Right ventricle myocardium inferior (tissue), 1 donor: ENCODE measurements at regions not wholly inside any gene's neighbourhood (a gene's known extent, or its start where the extent isn't known, plus 50 kb on each side); places are given as distances from the start of the nearest gene placed in this dataset.
"Not testable (repeated sequence)": the region's sequence is repeated elsewhere in the genome, so short reads cannot be mapped to it uniquely, and the experiment has no call there.

Source experiments
- ATAC-seq: fragments of 200-7000 bp; cut with Tn5 transposase; one replicate; pipeline ENCODE4 v1.9.1; 2020; ENCODE audit warnings: mild to moderate bottlenecking, moderate library complexity
- DNase-seq: peaks from one replicate; pipeline ENCODE4 v3.0.0; 2021; ENCODE audit errors: missing footprints
- intact Hi-C: fragments of 100-400 bp; cut with DNase I; formaldehyde crosslinking; loops from one replicate; pipeline ENCODE4 v1.11.0; 2022
- donor health status: DM: no; HTN: yes; CAD: no; lungs with severe emphysema.

GRCh38 chr2:222025881-222026271, 272.9 kb downstream of the PAX3 start:
- intact Hi-C loops, result no loop called here
- ATAC-seq, result no peak
- DNase-seq, result no peak

GRCh38 chr2:222024932-222025880, 273.6 kb downstream of the PAX3 start:
- no peak for ATAC-seq
- DNase-seq, result no peak
- intact Hi-C loops, result no loop called here

GRCh38 chr2:222017252-222017850, 281.4 kb downstream of the PAX3 start:
- ATAC-seq, result no peak
- intact Hi-C loops, result no loop called here
- no peak for DNase-seq

GRCh38 chr2:222013889-222014288, 284.9 kb downstream of the PAX3 start:
- intact Hi-C loops, result no loop called here

GRCh38 chr2:222000326-222000725, 298.5 kb downstream of the PAX3 start:
- ATAC-seq (no peak), DNase-seq (no peak)
- intact Hi-C loops, result no loop called here

More at GRCh38 chr2:222013889-222014288, 284.9 kb downstream of the PAX3 start:
- DNase-seq, result no peak
- ATAC-seq, result no peak

- DNase-seq (no peak), ATAC-seq (no peak)
- intact Hi-C loops, result no loop called here
These were observed 299.1 kb downstream of the PAX3 start for GRCh38 chr2:221999717-222000116.

- intact Hi-C loops, result no loop called here
- ATAC-seq (no peak), DNase-seq (no peak)
These were observed 299.6 kb downstream of the PAX3 start for GRCh38 chr2:221999166-221999565.

GRCh38 chr2:221997683-221998082, 301.1 kb downstream of the PAX3 start:
- ATAC-seq (no peak), DNase-seq (no peak)
- intact Hi-C loops, result no loop called here

GRCh38 chr2:221997100-221997499, 301.7 kb downstream of the PAX3 start:
- intact Hi-C loops, result no loop called here
- ATAC-seq, result no peak

GRCh38 chr2:221994926-221995325, 303.9 kb downstream of the PAX3 start:
- ATAC-seq (no peak), DNase-seq (no peak)
- intact Hi-C loops, result no loop called here

More at GRCh38 chr2:221997100-221997499, 301.7 kb downstream of the PAX3 start:
- DNase-seq, result no peak

- DNase-seq, intact Hi-C loops, ATAC-seq: not testable (repeated sequence)
These were observed 314.4 kb downstream of the PAX3 start for GRCh38 chr2:221984376-221984775.

GRCh38 chr2:221981912-221982470, 316.8 kb downstream of the PAX3 start:
- ATAC-seq (no peak), DNase-seq (no peak)
- intact Hi-C loops, result no loop called here

- no peak for ATAC-seq
- intact Hi-C loops, result no loop called here
These were observed 323.6 kb downstream of the PAX3 start for GRCh38 chr2:221975151-221975550.

GRCh38 chr2:221973902-221974301, 324.9 kb downstream of the PAX3 start:
- DNase-seq, result no peak
- intact Hi-C loops, result no loop called here
- ATAC-seq, result no peak

More at GRCh38 chr2:221975151-221975550, 323.6 kb downstream of the PAX3 start:
- no peak for DNase-seq

- intact Hi-C loops, result no loop called here
- DNase-seq (no peak), ATAC-seq (no peak)
These were observed 325.3 kb downstream of the PAX3 start for GRCh38 chr2:221973502-221973901.

- DNase-seq (no peak), ATAC-seq (no peak)
- intact Hi-C loops, result no loop called here
These were observed 325.9 kb downstream of the PAX3 start for GRCh38 chr2:221972813-221973478.

GRCh38 chr2:221970389-221970788, 328.4 kb downstream of the PAX3 start:
- intact Hi-C loops, result no loop called here
- DNase-seq (no peak), ATAC-seq (no peak)

- no peak for ATAC-seq
- no peak for DNase-seq
- intact Hi-C loops, result loop anchor here (10.0 kb wide), 1 partner anchor 395 kb away; the partner anchor contains the start of gene EPHA4
These were observed 329.0 kb downstream of the PAX3 start for GRCh38 chr2:221969830-221970144.

- intact Hi-C loops, result loop anchor here (10.0 kb wide), 1 partner anchor 394 kb away; the partner anchor contains the start of gene EPHA4
- ATAC-seq (no peak), DNase-seq (no peak)
These were observed 329.5 kb downstream of the PAX3 start for GRCh38 chr2:221969087-221969829.
